Stimulated activated CD8-positive, alpha-beta memory T cell treated with anti-CD3 and anti-CD28 coated beads, Interleukin-15, amount 100 ng/mL, for 4 hours (primary cell): ENCODE measurements at regions not wholly inside any gene's neighbourhood (a gene's known extent, or its start where the extent isn't known, plus 50 kb on each side); places are given as distances from the start of the nearest gene placed in this dataset.

ENCODE experiments used
- DNase-seq, 2 donors: peaks; one replicate each; pipeline ENCODE4 v3.0.0-alpha.2; 2020; ENCODE audit warnings: low read depth in 2 of 2

DNA sequence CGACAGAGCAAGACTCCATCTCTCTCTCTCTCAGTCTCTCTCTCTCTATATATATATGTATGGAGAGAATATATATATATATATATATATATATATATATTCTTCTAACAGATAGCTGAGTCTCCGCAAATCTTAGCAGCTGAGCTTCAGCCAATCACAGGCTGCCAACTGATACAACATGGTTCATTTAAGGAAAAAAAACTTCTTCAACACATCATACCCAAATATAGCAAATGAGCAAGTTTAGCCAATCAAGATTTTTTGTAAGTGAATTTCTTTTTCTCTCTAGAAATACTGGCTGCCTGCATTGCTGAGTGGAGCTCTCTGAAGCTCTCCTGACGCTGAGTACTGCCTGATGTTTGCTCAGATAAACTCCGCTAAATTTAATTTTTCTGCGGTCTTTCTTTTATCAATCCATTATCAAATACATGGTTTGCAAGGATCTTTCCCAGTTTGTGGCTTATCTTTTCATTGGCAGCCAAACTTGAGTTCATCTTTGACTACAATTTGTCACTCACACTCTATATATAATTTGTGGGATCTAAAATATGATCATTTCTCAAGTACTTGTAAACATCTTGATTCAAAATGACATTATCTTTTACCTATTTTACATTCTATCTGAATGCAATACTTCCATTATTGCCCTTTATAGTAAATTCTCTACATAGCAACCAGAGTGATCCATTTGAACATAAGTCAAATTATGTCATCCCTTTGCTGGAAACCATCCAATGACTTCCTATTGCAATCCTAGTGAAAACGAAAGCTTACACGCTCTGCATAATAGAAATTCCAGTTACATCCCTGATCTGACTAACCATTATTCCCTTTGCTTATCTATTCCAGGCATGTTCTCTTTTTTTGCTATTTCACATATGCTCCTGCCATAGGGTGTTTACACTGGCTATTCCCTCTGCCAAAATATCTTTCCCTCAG, 2131.7 kb downstream of the MRPL39 start:
- no peak for DNase-seq

DNA sequence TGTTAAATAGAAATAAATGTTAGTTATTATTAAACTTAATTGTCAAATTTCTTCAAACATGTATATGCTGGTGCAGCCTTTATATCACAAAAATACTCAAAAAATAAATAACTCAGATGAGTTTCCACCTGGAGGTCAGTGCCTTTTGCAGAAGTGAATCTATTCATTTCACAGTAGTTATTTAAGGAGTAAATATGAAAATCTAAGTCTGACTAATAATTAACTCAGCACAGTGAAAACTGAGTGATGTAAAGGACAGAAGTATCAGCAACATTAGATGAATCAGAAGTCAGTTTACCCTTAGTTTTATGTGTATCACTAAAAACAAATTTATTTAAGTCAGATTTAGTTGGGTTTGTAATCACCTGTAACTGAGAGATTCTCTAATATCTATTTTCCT, 2135.4 kb downstream of the MRPL39 start:
- no peak for DNase-seq

DNA sequence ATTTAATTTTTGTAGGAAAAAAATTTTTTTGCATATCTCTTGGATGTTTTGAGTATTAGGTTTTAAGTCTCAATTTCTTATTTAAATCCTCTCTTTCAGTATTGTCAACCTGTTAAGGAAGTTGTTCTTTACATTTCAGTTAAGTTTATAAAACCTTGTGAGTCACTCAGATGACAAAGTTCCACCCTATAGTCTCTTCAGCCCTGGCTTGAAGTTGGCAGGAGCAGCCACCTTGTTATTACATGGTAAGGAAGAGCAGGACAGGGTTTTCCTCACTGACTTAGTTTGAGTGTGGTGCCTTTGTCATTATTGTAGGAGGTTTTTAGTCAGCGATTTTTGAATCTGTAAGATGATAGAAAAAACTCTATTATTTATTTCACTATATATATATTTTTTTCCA, 2143.9 kb downstream of the MRPL39 start:
- no peak for DNase-seq

DNA sequence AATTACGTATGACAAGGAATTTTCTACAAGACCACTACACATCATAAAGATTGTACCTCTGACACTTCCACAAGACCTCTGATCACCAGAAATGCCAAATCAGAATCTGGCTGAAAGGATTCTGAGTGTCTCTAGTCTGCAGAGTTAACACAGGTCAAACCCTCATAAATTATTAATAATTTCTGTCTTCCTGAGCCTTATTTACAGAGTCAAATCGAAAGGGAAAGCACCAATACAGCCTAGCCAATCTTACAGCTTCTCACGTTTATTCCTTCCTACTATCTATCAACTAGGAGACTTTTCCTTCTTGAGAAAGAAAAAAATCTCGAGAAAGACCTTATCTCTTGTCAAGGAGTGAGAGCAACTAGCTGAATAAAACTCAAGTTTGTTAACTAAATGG, 2151.6 kb downstream of the MRPL39 start:
- no peak for DNase-seq

GRCh38 chr21:23452384-23453083, 2154.7 kb downstream of the MRPL39 start:
- DNase-seq = no peak

- DNase-seq = no peak
Observed at GRCh38 chr21:23445307-23445706, 2162.0 kb downstream of the MRPL39 start.

GRCh38 chr21:23438081-23438480, 2169.2 kb downstream of the MRPL39 start:
- DNase-seq = no peak

- no peak for DNase-seq
Observed at GRCh38 chr21:23402929-23403520, 2204.3 kb downstream of the MRPL39 start.

GRCh38 chr21:23401278-23401677, 2206.0 kb downstream of the MRPL39 start:
- no peak for DNase-seq

- DNase-seq = no peak
Observed at GRCh38 chr21:23398726-23399125, 2208.6 kb downstream of the MRPL39 start.

DNA sequence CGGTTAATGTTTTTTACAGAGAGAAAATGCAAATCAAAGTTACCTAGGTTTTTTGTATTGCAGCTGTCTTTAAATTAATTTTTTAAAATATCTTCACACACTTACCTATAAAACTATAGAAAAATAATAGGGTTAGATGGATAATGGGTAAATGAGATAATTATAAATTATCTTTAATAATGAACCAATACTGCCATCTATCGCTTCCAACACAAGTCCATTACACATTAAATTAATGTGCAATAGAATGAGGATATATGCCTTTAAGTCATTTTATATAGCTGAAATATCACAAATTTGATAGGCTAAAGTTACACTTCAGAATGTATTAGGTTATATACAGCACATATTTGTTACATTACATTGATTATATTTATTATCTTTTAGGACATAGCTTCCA, 2212.8 kb downstream of the MRPL39 start:
- DNase-seq = no peak

GRCh38 chr21:23384679-23385078, 2222.6 kb downstream of the MRPL39 start:
- no peak for DNase-seq

GRCh38 chr21:23374155-23374554, 2233.1 kb downstream of the MRPL39 start:
- DNase-seq = no peak

DNA sequence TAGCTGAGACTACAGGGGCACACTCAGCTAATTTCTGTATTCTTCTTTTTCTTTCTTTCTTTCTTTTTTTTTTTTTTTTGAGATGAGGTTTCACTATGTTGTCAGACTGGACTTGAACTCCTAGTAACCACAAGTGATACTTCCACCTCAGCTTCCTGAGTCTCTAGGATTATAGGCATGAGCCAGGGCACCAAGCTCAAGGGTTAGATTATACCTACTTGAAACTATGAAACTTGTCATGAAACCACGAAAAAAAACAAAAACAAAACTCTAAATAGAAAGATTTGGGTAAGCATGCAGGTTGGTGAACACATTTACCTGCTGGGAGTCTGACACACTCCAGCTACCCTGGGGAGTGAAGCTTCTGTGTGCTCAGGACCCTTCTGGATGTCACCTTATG, 2250.4 kb downstream of the MRPL39 start:
- no peak for DNase-seq

DNA sequence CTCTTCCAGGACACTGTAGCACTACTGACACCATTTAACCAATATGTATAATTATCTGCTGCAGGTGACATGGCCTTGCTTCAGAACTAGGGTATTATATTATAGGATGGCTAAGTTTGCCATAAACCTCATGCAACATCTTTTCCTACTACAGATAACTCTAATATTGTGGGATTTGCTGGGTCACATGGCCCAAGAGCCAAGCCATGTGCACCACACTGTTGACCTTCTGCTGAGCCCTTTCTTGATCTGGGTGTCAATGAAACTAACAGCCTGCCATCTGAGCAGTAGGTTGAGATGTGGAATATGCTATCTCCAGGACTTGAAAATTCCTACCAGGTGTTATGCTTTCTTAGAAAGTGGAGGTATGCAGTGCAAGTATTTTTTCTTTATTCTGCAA, 2291.1 kb downstream of the MRPL39 start:
- DNase-seq = no peak

DNA sequence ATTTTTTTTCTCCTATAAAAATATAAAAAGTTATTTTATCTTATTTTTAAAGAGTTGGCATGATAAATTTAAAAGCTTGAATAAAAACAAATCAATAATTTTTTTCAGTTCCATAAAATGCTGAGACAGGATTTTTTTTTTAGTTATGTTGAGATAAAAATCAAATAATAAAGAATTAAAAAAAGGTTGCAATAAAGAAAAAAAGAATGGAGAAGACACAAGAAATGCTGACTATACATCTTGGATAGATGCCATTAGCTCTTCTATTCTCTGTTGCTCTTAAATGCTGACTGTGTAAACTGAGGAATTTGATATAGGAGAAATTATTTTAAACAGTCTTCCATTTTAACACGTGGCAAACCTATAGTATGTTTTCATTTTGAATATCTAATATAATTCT, 2298.5 kb downstream of the MRPL39 start:
- no peak for DNase-seq

DNA sequence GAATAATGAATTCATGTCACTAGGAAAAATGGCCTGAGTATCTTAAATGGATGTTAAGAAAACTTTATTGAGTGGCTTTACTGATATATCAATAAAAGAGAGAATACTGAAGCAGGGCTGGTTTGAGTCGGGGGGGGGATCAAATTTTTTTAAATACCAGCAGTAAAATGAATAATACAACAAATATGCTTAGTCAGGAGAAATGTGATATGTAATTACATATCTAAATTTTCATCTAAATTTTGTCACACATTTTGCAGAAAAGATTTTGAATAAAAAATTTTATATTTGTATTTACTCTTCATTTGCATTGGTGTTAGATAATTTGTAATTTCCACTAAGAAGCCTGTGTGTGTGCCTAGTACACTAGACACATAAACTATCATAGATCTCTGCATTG, 2300.2 kb downstream of the MRPL39 start:
- DNase-seq = no peak

DNA sequence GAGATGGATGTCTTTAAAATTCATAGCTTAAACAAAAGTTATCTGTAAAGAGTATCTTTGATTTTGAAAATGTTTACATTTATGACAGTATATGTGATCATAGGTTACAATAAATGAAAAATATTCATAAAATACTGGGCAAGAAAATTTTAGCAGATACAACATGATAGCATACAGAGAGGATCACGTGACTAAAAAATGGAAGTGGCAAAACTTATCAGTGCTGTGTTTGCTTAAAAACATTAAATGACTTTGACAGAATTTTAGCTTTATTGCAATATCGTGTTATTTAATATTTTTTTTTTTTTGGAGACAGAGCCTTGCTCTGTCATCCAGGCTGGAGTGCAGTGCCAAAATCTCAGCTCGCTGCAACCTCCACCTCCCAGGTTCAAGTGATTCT, 2294.1 kb downstream of the NCAM2 start:
- no peak for DNase-seq

GRCh38 chr21:23281917-23282316, 2283.7 kb downstream of the NCAM2 start:
- no peak for DNase-seq

- no peak for DNase-seq
Observed at GRCh38 chr21:23249760-23250159, 2251.6 kb downstream of the NCAM2 start.

- DNase-seq = no peak
Observed at GRCh38 chr21:23247334-23247733, 2249.1 kb downstream of the NCAM2 start.

DNA sequence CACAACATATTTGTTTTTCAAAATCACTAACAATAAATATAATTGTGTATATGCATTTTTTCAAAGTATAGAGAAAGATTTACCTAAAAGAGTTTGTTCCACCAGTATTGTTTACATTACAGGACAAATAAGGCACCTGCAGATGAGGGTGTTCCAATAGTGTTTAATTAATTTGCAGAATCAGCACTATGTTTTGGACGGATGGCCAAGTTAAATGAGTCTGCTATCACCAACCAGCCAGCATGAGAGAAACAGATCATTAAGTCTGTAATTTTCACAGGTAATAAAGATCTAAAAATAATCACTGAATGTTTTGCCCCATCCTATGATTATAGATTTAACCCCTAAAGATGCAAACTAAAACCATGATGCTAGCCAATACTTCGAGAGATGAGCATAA, 2247.0 kb downstream of the NCAM2 start:
- no peak for DNase-seq

DNA sequence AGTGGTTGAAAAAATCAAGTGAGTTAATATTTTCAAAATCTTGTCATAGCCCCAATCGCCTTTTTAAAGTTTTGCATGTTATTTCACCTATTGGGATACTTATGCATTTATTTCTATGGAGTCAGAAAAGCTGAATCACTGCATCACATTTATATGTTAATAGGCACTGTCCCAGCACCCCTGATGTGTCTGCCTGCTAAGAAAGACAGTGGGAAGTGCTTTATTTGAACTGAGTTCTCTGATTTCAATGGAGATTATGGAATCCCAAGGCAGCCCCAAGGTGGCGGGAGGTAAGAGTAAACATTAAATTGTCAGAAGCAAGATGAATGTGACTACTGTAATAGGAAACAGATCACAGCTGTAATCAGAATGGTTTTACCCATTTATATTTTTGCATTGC, 2225.7 kb downstream of the NCAM2 start:
- DNase-seq = no peak
